ENCODE measurements at regions not wholly inside any gene's neighbourhood (a gene's known extent, or its start where the extent isn't known, plus 50 kb on each side); places are given as distances from the start of the nearest gene placed in this dataset.
"Not testable (repeated sequence)": the region's sequence is repeated elsewhere in the genome, so short reads cannot be mapped to it uniquely, and the experiment has no call there.

DNA sequence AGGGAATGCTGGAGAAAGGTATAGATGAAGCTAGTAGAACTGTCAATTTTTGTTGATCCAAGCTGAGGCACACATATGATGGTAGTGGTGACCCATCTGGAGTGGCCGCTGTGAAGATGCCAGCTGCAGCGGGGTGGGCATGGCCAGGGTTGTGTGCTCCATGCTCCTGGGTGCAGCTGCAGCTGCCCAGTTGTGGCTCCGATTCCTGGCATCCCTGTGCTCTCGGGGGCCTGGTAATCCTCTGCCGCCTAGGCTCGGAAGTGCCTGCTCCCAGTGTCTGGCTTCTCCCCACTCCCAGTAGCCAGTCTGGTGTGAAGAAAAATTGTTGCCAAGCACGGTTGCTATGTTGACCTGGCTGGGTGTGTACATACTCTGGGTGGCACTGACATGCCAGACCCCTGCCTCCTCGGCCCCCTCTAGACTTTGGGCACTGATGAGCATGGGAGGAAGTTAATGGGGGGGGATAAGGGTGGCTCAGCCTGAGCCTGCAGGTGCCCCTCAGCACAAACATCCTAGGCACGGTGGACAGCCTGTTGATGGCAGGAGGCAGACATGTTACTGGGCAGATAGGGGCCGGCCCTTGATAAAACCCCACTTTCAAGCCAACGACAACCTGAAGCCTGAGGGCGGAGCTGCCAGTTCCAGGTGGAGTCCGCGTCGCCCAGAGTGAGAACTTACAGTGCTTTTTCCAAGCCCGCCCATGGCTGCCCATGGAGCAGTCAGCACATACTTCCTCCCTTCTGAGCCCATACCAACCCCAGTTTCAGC lies 1400.7 kb downstream of the PCDH9 start:
- no peak overlapping the region for H3K27ac ChIP-seq (ENCODE audit: low read depth, low read length)
- H3K27me3 ChIP-seq (ENCODE audit: control insufficient read depth, insufficient read depth, low read length), result no peaks in the 10 kb centered on the region
- H3K9me3 ChIP-seq (ENCODE audit: control insufficient read depth, insufficient read depth, low read length), result no peaks in the 10 kb centered on the region
- no peaks in the 10 kb centered on the region for H3K36me3 ChIP-seq (ENCODE audit: control insufficient read depth, insufficient read depth, low read length)
- no peak overlapping the region for H3K9ac ChIP-seq (ENCODE audit: low read depth, low read length)
- H3K4me3 ChIP-seq (ENCODE audit: low read depth, low read length), result no peak overlapping the region
- no peaks in the 10 kb centered on the region for H3K4me1 ChIP-seq (ENCODE audit: control insufficient read depth, insufficient read depth, low read length)

DNA sequence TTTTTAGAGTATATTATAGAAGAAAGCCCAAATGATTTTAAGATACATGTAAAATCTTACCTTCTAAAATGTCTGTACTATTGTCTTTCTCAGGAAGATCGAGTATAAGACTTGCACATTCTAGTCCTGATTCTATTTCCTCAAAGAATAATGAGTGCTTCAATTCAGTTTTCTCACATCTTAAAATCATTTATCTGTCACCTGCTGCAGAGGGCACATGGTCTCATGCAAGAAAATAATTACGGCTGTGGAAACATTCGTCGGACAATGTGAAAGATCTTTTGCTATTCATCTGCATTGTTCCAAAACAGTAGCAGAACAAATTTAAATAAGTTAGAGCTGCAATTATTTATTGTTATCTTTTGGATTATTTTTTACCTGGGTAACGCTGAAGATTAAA lies 1403.5 kb downstream of the PCDH9 start:
- H3K27ac ChIP-seq (ENCODE audit: low read depth, low read length), result no peak overlapping the region

DNA sequence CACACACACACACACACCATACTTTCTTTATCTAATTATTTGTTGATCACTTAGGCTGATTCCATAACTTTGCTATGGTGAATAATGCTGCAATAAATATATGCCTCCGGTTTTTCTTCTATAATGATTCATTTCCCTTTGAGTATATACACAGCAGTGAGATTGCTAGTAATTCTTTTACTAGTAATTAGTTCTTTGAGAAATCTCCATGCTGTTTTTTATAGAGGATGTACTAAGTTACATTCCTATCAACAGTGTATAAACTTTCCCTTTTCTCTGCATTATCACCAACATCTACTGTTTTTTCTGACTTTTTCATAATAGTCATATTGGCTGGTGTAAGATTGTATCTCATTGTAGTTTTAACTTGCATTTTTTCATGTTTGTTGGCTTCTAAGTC lies 1405.1 kb downstream of the PCDH9 start:
- H3K4me3 ChIP-seq (ENCODE audit: low read depth, low read length), result no peak overlapping the region

More for the DNA sequence above, 1403.5 kb downstream of the PCDH9 start:
- no peaks in the 10 kb centered on the region for H3K9me3 ChIP-seq (ENCODE audit: control insufficient read depth, insufficient read depth, low read length)
- H3K9ac ChIP-seq (ENCODE audit: low read depth, low read length), result no peak overlapping the region
- H3K4me3 ChIP-seq (ENCODE audit: low read depth, low read length), result no peak overlapping the region
- no peaks in the 10 kb centered on the region for H3K4me1 ChIP-seq (ENCODE audit: control insufficient read depth, insufficient read depth, low read length)
- no peaks in the 10 kb centered on the region for H3K27me3 ChIP-seq (ENCODE audit: control insufficient read depth, insufficient read depth, low read length)
- no peaks in the 10 kb centered on the region for H3K36me3 ChIP-seq (ENCODE audit: control insufficient read depth, insufficient read depth, low read length)

DNA sequence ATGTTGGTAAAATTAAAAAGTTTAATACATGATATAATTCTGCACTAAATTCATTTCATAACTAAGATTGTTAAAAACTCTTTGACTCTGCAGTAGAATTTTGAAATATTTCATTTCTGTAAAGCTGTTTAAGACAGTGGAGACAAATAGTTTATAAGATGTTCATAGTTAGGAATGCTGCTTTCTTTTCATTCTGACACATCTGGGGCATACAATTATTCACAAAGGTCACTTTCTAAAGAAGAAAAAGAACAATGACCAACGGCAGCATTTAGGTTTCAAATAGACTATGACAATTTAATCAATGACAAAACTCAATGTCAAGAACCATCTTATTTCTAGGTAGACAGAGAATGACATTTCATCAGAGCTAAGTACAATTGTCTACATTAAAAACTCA lies 1422.1 kb downstream of the PCDH9 start:
- Histone ChIP-seq H3K27ac (ENCODE audit: low read depth, low read length) (no peak overlapping the region), H3K9me3 (ENCODE audit: control insufficient read depth, insufficient read depth, low read length) (peaks cover 4% of the 10 kb centered on the region), H3K4me3 (ENCODE audit: low read depth, low read length) (no peak overlapping the region), H3K27me3 (ENCODE audit: control insufficient read depth, insufficient read depth, low read length) (no peaks in the 10 kb centered on the region), H3K9ac (ENCODE audit: low read depth, low read length) (no peak overlapping the region), H3K4me1 (ENCODE audit: control insufficient read depth, insufficient read depth, low read length) (no peaks in the 10 kb centered on the region), H3K36me3 (ENCODE audit: control insufficient read depth, insufficient read depth, low read length) (no peaks in the 10 kb centered on the region)

More for the DNA sequence above, 1405.1 kb downstream of the PCDH9 start:
- Histone ChIP-seq H3K9ac (ENCODE audit: low read depth, low read length) (no peak overlapping the region), H3K36me3 (ENCODE audit: control insufficient read depth, insufficient read depth, low read length) (no peaks in the 10 kb centered on the region), H3K4me1 (ENCODE audit: control insufficient read depth, insufficient read depth, low read length) (no peaks in the 10 kb centered on the region), H3K27me3 (ENCODE audit: control insufficient read depth, insufficient read depth, low read length) (no peaks in the 10 kb centered on the region), H3K27ac (ENCODE audit: low read depth, low read length) (no peak overlapping the region), H3K9me3 (ENCODE audit: control insufficient read depth, insufficient read depth, low read length) (no peaks in the 10 kb centered on the region)

DNA sequence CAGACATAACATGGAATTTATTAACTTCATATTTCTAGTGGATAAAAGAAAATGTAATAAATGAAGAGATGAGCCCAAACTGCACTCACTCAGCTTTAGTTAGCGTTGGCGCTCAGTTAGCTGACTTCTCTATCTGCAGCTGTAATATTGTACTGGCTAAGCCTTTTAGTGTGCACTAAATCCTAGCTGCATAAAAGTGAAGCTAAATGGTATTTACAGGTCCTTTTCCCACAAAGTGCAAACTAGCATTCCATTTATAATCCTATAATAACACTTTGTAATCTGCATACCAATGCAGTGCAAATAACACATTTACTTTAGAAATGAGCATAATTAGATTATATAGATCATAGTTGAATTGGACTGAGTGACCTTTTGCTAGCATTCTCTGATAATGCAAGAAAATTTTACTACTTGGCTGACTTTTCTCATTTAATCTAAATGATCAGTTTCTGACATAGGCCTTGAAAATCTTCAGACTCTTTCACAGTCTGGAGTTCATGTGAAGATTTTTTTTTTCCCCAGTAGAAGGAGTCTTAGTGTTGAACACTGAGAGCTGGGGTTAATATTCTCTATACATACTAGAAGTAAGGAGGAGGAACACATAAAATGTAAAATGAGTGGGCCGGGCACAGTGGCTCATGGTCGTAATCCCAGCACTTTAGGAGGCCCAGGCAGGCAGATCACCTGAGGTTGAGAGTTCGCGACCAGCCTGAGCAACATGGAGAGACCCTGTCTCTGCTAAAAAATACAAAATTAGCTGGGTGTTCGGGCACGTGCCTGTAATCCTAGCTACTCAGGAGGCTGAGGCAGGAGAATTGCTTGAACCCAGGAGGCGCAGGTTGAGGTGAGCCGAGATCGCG lies 1426.4 kb downstream of the PCDH9 start:
- H3K4me3 ChIP-seq (ENCODE audit: low read depth, low read length), result no peak overlapping the region
- H3K9me3 ChIP-seq (ENCODE audit: control insufficient read depth, insufficient read depth, low read length), result no peaks in the 10 kb centered on the region
- no peak overlapping the region for H3K9ac ChIP-seq (ENCODE audit: low read depth, low read length)
- no peaks in the 10 kb centered on the region for H3K27me3 ChIP-seq (ENCODE audit: control insufficient read depth, insufficient read depth, low read length)
- no peaks in the 10 kb centered on the region for H3K4me1 ChIP-seq (ENCODE audit: control insufficient read depth, insufficient read depth, low read length)
- no peaks in the 10 kb centered on the region for H3K36me3 ChIP-seq (ENCODE audit: control insufficient read depth, insufficient read depth, low read length)
- H3K27ac ChIP-seq (ENCODE audit: low read depth, low read length), result no peak overlapping the region

DNA sequence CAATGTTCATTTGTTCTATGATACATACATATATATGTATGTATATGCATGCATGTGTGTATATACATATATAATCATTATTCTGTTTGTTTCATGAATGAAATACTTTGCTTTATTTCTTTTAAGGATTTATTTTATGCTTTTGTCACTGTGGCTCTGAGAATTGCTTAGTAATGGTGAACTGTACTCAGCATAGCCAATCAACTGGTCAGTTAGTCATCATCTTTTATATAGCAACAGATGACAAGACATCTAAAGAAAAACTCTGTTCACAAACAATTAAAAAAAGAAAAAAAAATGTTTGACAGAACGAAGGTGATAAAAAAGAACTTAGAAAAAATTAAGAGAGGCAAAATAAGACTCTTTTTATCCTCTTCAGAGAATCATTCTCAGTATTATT lies 1440.3 kb downstream of the PCDH9 start:
- no peak overlapping the region for H3K4me3 ChIP-seq (ENCODE audit: low read depth, low read length)
- H3K27me3 ChIP-seq (ENCODE audit: control insufficient read depth, insufficient read depth, low read length), result no peaks in the 10 kb centered on the region
- no peaks in the 10 kb centered on the region for H3K9me3 ChIP-seq (ENCODE audit: control insufficient read depth, insufficient read depth, low read length)
- H3K27ac ChIP-seq (ENCODE audit: low read depth, low read length), result no peak overlapping the region
- H3K9ac ChIP-seq (ENCODE audit: low read depth, low read length), result no peak overlapping the region
- no peaks in the 10 kb centered on the region for H3K36me3 ChIP-seq (ENCODE audit: control insufficient read depth, insufficient read depth, low read length)
- H3K4me1 ChIP-seq (ENCODE audit: control insufficient read depth, insufficient read depth, low read length), result no peaks in the 10 kb centered on the region

DNA sequence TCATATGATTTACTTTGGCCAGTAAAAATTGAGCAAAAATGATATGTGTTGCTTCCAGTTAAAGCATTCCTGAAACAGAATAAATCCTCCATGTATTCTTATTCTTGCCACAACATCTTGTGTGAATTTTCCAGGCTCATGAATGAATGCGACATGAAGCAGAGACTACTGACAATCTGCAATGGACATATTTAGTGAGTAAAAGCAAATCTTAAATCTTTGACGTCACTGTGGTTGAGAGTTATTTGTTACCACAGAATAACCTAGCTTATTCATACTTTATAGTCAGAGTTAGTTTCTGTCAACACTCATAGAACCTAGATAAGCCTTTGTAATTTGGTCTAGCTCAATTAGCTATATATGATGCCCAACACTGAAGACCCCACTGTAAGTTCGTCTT lies 1443.1 kb downstream of the PCDH9 start:
- H3K9me3 ChIP-seq (ENCODE audit: control insufficient read depth, insufficient read depth, low read length), result no peaks in the 10 kb centered on the region
- H3K27ac ChIP-seq (ENCODE audit: low read depth, low read length), result no peak overlapping the region
- no peaks in the 10 kb centered on the region for H3K27me3 ChIP-seq (ENCODE audit: control insufficient read depth, insufficient read depth, low read length)
- no peak overlapping the region for H3K4me3 ChIP-seq (ENCODE audit: low read depth, low read length)
- no peaks in the 10 kb centered on the region for H3K36me3 ChIP-seq (ENCODE audit: control insufficient read depth, insufficient read depth, low read length)
- H3K9ac ChIP-seq (ENCODE audit: low read depth, low read length), result no peak overlapping the region
- H3K4me1 ChIP-seq (ENCODE audit: control insufficient read depth, insufficient read depth, low read length), result no peaks in the 10 kb centered on the region

DNA sequence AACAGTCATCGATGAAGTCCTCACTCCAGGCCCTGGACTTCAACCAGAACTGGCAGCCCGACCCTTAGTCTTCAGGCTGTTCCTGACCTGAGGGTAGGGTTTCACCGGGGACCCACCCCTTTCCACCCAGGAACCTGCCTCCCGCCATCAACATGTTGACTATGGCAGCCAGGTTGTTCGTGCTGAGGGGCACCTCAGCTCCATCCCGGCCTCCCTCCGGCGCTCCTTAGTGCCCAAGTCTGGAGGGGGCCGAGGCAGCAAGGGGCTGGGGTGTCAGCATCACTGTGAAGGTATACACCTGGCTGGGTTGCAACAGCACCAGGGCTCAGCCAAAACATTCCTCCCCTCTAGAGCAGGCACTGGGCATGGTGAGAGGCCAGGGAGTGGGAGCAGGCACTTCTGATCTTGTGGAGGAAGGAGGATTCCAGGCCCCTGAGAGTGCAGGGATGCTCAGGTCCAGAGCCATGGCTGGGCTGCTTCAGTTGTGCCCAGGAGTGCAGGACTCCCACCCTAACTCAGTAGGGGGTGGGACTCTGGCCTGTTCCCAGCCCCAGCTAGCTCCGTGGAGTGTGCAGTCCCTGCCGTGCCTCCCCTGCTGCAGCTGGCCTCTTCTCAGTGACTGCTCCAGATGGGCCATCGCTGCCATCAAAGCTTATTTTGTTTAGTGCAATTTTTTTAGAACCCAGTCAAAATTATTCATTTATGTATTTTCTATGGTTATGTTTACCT lies 1445.9 kb downstream of the PCDH9 start:
- Histone ChIP-seq H3K27ac (ENCODE audit: low read depth, low read length) (no peak overlapping the region), H3K4me3 (ENCODE audit: low read depth, low read length) (no peak overlapping the region), H3K9ac (ENCODE audit: low read depth, low read length) (no peak overlapping the region), H3K27me3 (ENCODE audit: control insufficient read depth, insufficient read depth, low read length) (no peaks in the 10 kb centered on the region), H3K4me1 (ENCODE audit: control insufficient read depth, insufficient read depth, low read length) (no peaks in the 10 kb centered on the region), H3K9me3 (ENCODE audit: control insufficient read depth, insufficient read depth, low read length) (no peaks in the 10 kb centered on the region), H3K36me3 (ENCODE audit: control insufficient read depth, insufficient read depth, low read length) (no peaks in the 10 kb centered on the region)

DNA sequence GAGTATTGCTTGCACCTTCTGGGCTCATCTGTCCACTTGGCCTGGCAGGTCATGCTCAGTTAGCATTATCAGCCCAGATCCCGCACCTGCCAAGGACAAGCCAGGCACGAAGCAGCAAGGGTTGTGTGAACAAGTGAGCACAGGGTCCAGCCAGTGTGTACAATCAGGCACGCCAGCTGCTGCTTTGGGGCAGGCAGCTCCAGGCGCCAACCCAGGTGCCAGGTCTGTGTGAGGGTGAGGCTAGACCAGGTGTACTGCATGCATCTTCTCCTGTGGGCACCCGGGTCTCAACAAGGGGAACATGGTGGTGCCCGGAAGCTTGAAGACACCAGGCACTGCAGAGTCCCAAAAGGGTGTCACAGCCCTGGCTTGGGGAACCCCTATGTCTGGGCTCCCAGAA lies 1446.8 kb downstream of the PCDH9 start:
- H3K9me3 ChIP-seq (ENCODE audit: control insufficient read depth, insufficient read depth, low read length), result no peaks in the 10 kb centered on the region
- no peaks in the 10 kb centered on the region for H3K36me3 ChIP-seq (ENCODE audit: control insufficient read depth, insufficient read depth, low read length)
- no peaks in the 10 kb centered on the region for H3K4me1 ChIP-seq (ENCODE audit: control insufficient read depth, insufficient read depth, low read length)
- H3K27ac ChIP-seq (ENCODE audit: low read depth, low read length), result no peak overlapping the region
- H3K27me3 ChIP-seq (ENCODE audit: control insufficient read depth, insufficient read depth, low read length), result no peaks in the 10 kb centered on the region
- no peak overlapping the region for H3K4me3 ChIP-seq (ENCODE audit: low read depth, low read length)
- H3K9ac ChIP-seq (ENCODE audit: low read depth, low read length), result no peak overlapping the region

DNA sequence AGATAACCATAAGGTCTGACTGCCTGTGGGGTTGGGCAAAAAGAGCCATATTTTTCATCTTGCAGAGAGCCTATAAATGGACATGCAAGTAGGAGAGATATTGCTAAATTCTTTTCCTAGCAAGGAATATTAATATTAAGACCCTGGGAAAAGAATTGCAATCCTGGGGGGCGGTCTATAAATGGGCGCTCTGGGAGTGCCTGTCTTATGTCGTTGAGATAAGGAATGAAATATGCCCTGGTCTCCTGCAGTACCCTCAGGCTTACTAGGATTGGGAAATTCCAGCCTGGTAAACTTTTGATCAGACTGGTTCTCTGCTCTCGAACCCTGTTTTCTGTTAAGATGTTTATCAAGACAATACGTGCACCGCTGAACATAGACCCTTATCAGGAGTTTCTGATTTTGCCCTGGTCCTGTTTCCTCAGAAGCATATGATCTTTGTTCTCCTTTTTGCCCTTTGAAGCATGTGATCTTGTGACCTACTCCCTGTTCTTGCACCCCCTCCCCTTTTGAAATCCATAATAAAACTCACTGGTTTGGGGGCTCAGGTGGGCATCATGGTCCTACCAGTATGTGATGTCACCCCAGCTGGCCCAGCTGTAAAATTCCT lies 1458.3 kb downstream of the PCDH9 start:
- peaks cover 11% of the 10 kb centered on the region for H3K9me3 ChIP-seq (ENCODE audit: control insufficient read depth, insufficient read depth, low read length)
- H3K36me3 ChIP-seq (ENCODE audit: control insufficient read depth, insufficient read depth, low read length); H3K4me3 ChIP-seq (ENCODE audit: low read depth, low read length); H3K27me3 ChIP-seq (ENCODE audit: control insufficient read depth, insufficient read depth, low read length); H3K27ac ChIP-seq (ENCODE audit: low read depth, low read length); H3K4me1 ChIP-seq (ENCODE audit: control insufficient read depth, insufficient read depth, low read length); H3K9ac ChIP-seq (ENCODE audit: low read depth, low read length): not testable (repeated sequence)
